Uterus (tissue), 3 donors: ENCODE measurements at regions not wholly inside any gene's neighbourhood (a gene's known extent, or its start where the extent isn't known, plus 50 kb on each side); places are given as distances from the start of the nearest gene placed in this dataset.

Source experiments
- DNase-seq, 2 donors: peaks; one replicate each; pipeline ENCODE4 v3.0.0-alpha.2; 2019 to 2020
- H3K27ac ChIP-seq, 2 donors: fragments of 200-600 bp; sonication (generic); 1 replicate in 1 of 2; 2 replicates in 1 of 2; pipeline ENCODE4 v1.5.1; 2016 to 2018
- H3K27me3 ChIP-seq, 2 donors: fragments of 200-600 bp; sonication (generic); one replicate each; pipeline ENCODE4 v1.5.1; 2018 to 2019; ENCODE audit warnings: control low read depth in 1 of 2
- H3K36me3 ChIP-seq, 2 donors: fragments of 200-600 bp; sonication (generic); one replicate each; pipeline ENCODE4 v1.5.1; 2019; ENCODE audit warnings: control low read depth in 1 of 2
- H3K4me1 ChIP-seq, 2 donors: fragments of 200-600 bp; sonication (generic); one replicate each; pipeline ENCODE4 v1.5.1; 2018 to 2019; ENCODE audit warnings: control low read depth in 1 of 2
- H3K4me3 ChIP-seq, 2 donors: fragments of 200-600 bp; sonication (generic); 1 replicate in 1 of 2; 2 replicates in 1 of 2; pipeline ENCODE4 v1.5.1; 2018 to 2019; ENCODE audit warnings: mild to moderate bottlenecking in 1 of 2
- H3K9me3 ChIP-seq, 2 donors: fragments of 200-600 bp; sonication (generic); one replicate each; pipeline ENCODE4 v1.5.1; 2019; ENCODE audit warnings: control low read depth in 1 of 2
- POLR2A ChIP-seq, 2 donors: fragments of 450-650 bp; IDR thresholded peaks; one replicate each; pipeline ENCODE4 v1.6.1; 2016; ENCODE audit warnings: antibody characterized with exemption in 2 of 2, mild to moderate bottlenecking in 1 of 2, moderate library complexity in 1 of 2
- intact Hi-C: fragments of 100-400 bp; cut with DNase I; formaldehyde crosslinking; loops from one replicate; pipeline ENCODE4 v1.15.1; 2023; ENCODE audit warnings: low total_unique reads
- TF ChIP-seq, protein P1 (sequence below), 4 experiments: fragments of 200-600 bp in 2 of 4; fragments of 450-650 bp in 2 of 4; sonication (generic) in 2 of 4; IDR thresholded peaks; one replicate each; pipeline ENCODE4 v1.5.1; 2016 to 2019; ENCODE audit warnings: antibody characterized with exemption in 4 of 4, mild to moderate bottlenecking in 2 of 4, moderate library complexity in 1 of 4
- donor health status: DM: yes; HTN: yes; CAD: no.

- H3K27ac ChIP-seq, result no peak overlapping the region
- no peak for TF ChIP-seq POLR2A (IDR thresholded peaks at IDR 0.05)
- TF ChIP-seq, protein P1, sequence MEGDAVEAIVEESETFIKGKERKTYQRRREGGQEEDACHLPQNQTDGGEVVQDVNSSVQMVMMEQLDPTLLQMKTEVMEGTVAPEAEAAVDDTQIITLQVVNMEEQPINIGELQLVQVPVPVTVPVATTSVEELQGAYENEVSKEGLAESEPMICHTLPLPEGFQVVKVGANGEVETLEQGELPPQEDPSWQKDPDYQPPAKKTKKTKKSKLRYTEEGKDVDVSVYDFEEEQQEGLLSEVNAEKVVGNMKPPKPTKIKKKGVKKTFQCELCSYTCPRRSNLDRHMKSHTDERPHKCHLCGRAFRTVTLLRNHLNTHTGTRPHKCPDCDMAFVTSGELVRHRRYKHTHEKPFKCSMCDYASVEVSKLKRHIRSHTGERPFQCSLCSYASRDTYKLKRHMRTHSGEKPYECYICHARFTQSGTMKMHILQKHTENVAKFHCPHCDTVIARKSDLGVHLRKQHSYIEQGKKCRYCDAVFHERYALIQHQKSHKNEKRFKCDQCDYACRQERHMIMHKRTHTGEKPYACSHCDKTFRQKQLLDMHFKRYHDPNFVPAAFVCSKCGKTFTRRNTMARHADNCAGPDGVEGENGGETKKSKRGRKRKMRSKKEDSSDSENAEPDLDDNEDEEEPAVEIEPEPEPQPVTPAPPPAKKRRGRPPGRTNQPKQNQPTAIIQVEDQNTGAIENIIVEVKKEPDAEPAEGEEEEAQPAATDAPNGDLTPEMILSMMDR (IDR thresholded peaks at IDR 0.05), result no peak
- H3K36me3 ChIP-seq, result no peaks in the 10 kb centered on the region
- H3K4me1 ChIP-seq, result no peaks in the 10 kb centered on the region
- no peaks in the 10 kb centered on the region for H3K27me3 ChIP-seq
- DNase-seq, result no peak
- intact Hi-C loops, result no loop called here
- no peak overlapping the region for H3K4me3 ChIP-seq
- no peaks in the 10 kb centered on the region for H3K9me3 ChIP-seq
Observed at GRCh38 chr14:87013583-87013982, 979.4 kb downstream of the GALC start.

DNA sequence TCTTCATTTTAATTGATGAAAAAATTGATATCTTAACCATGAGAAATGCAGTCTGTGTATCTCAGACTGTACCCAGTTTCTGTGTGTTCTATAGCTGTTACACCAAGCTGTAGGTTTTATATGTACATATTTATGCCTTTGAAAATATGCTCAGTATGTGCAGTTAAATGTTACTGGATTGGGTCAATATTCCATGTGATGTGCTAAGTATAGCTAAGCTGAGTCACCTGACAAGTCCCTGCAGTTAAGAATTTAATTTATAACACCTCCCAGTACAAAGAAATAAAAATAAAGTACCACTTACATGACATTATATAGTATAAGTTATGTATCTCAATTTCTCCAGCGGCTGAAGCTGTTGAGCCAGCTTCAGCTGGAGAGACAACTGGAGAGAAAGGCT lies 984.0 kb downstream of the GALC start:
- intact Hi-C loops, result no loop called here
- no peak for DNase-seq
- TF ChIP-seq POLR2A (IDR thresholded peaks at IDR 0.05), result no peak
- TF ChIP-seq, protein P1 (IDR thresholded peaks at IDR 0.05), result no peak

DNA sequence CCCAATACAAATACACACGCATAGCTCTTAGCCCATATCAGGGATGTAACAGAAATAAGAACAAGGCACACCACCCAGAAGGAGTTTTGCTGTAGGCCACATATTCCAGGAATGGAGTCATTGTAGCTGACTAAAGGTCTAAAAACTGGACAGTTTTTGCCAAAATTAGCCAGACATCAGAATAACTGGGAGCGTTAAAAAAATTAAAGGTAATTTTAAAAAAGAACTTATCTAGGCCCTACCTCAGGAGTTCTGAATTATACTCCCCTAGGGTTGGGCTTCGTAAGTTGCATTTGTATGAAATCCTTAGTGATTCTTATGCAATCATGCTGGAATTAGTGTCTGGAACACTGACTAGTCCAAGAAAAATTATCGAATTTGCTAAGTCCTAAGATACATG lies 987.7 kb downstream of the GALC start:
- Histone ChIP-seq H3K27ac (no peak overlapping the region), H3K9me3 (no peaks in the 10 kb centered on the region), H3K4me3 (no peak overlapping the region), H3K36me3 (no peaks in the 10 kb centered on the region), H3K4me1 (no peaks in the 10 kb centered on the region), H3K27me3 (no peaks in the 10 kb centered on the region)
- no peak for DNase-seq
- intact Hi-C loops, result no loop called here
- no peak for TF ChIP-seq POLR2A (IDR thresholded peaks at IDR 0.05)
- TF ChIP-seq, protein P1 (IDR thresholded peaks at IDR 0.05), result no peak

More for the DNA sequence above, 984.0 kb downstream of the GALC start:
- Histone ChIP-seq H3K4me3 (no peak overlapping the region), H3K27me3 (no peaks in the 10 kb centered on the region), H3K36me3 (no peaks in the 10 kb centered on the region), H3K27ac (no peak overlapping the region), H3K9me3 (no peaks in the 10 kb centered on the region), H3K4me1 (no peaks in the 10 kb centered on the region)

DNA sequence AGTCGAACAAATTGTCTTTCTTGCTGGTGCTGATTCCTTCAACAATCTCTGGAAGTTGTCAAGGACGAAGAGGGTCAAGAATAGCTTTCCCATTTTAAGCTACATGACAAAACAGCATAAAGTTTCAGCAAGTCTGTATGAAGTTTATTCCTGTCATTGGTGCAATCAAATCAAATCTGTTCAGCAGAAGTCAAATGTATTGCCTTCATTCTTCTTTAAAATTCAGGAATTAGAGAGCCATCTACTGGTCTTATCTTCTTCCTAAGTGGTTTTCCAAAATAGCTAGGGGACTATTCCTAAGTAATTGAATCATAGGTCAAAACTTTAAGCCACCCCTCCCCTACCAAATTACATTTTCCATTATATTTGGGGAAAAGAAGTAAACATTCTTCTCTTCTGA lies 990.2 kb downstream of the GALC start:
- TF ChIP-seq, protein P1 (IDR thresholded peaks at IDR 0.05), result no peak
- TF ChIP-seq POLR2A (IDR thresholded peaks at IDR 0.05), result no peak
- H3K9me3 ChIP-seq, result no peaks in the 10 kb centered on the region
- no peaks in the 10 kb centered on the region for H3K27me3 ChIP-seq
- H3K4me3 ChIP-seq, result no peak overlapping the region
- H3K4me1 ChIP-seq, result no peaks in the 10 kb centered on the region
- H3K36me3 ChIP-seq, result no peaks in the 10 kb centered on the region
- intact Hi-C loops, result no loop called here
- no peak for DNase-seq
- no peak overlapping the region for H3K27ac ChIP-seq

- Histone ChIP-seq H3K27me3 (no peaks in the 10 kb centered on the region), H3K4me1 (no peaks in the 10 kb centered on the region), H3K9me3 (no peaks in the 10 kb centered on the region), H3K36me3 (no peaks in the 10 kb centered on the region), H3K4me3 (no peak overlapping the region), H3K27ac (no peak overlapping the region)
- TF ChIP-seq POLR2A (IDR thresholded peaks at IDR 0.05), result no peak
- TF ChIP-seq, protein P1 (IDR thresholded peaks at IDR 0.05), result no peak
- intact Hi-C loops, result no loop called here
- no peak for DNase-seq
Observed at GRCh38 chr14:87001333-87001732, 991.6 kb downstream of the GALC start.
